ENCODE measurements at regions not wholly inside any gene's neighbourhood (a gene's known extent, or its start where the extent isn't known, plus 50 kb on each side); places are given as distances from the start of the nearest gene placed in this dataset.

DNA sequence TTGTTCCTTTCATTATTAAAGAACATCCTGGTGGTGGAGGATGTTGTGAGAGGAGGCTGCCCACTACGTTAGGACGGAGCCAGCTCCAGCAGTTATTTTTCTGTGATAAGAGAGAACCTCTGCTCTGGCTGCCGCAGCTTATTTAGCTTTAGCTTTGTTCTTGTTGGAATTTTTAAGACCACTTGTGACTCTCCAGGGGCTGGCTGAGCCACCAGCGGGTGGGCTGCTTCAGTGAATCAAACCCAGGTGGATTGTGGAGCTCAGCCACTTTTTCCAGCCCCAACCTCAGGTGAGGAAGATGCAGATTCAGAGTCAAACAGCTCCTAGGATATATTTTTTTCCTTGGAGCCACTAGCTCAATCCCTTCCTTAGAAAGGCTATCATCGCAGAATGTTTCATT is 83.1 kb upstream of the CTTNBP2NL start:
- TF ChIP-seq, protein P1, sequence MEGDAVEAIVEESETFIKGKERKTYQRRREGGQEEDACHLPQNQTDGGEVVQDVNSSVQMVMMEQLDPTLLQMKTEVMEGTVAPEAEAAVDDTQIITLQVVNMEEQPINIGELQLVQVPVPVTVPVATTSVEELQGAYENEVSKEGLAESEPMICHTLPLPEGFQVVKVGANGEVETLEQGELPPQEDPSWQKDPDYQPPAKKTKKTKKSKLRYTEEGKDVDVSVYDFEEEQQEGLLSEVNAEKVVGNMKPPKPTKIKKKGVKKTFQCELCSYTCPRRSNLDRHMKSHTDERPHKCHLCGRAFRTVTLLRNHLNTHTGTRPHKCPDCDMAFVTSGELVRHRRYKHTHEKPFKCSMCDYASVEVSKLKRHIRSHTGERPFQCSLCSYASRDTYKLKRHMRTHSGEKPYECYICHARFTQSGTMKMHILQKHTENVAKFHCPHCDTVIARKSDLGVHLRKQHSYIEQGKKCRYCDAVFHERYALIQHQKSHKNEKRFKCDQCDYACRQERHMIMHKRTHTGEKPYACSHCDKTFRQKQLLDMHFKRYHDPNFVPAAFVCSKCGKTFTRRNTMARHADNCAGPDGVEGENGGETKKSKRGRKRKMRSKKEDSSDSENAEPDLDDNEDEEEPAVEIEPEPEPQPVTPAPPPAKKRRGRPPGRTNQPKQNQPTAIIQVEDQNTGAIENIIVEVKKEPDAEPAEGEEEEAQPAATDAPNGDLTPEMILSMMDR (IDR thresholded peaks at IDR 0.05; ENCODE audit: insufficient read depth, low read length) = no peak
- DNase-seq (ENCODE audit: low read depth) = no peak
- no peak overlapping the region for H3K4me3 ChIP-seq (ENCODE audit: low read depth, low read length)

DNA sequence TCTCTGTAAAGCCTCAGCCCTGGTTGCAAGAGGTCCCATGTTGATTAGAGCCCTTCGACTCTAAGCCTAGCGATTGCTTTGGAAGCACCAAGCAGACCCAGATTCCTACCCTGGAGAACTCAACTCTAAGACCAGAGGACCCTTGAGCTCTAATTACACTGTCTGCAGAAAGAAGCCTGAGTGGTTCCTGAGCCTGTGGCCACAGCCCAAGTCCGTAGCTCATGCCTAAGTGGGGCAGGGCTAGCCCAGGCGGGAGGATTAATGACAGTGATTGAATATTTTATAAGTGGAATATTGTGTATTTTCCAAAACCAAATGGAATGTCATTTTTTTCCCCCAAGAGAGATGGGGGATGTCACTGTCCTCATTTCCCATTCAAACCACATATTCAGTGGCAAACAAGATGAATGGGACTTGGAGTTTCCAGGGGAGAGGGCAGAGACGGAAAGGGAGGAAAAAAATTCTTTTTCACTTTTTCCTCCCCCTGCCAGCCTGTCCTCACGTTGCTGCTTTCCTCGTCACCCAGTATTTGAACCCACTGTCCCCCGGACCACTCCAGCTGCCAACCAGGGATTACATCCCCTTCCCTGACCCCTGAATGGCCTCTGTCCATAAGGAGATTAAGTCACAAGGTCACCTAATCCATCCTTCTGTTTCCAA is 79.6 kb upstream of the CTTNBP2NL start:
- no peak for DNase-seq (ENCODE audit: low read depth)
- TF ChIP-seq, protein P1 (IDR thresholded peaks at IDR 0.05; ENCODE audit: insufficient read depth, low read length) = no peak

DNA sequence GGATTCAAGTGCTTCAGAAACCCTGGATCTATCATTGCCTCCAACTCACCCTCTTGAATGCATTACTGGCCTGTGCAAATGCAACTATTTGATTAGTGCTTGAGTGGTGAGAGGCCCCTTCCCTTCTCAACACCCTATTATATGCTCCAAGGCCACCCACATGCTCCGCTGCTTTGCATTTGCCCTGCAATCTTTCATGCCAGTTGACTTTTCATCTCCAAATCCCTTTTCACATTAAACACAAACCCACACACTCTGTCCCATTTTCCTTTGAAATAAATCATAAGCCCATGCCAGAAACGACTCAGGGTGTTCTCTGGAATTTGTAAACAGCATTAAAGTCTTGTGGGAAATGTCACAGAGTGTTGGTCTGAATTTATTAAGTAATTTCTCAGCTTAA is 78.9 kb upstream of the CTTNBP2NL start:
- TF ChIP-seq, protein P1 (IDR thresholded peaks at IDR 0.05; ENCODE audit: insufficient read depth, low read length) = no peak
- H3K4me3 ChIP-seq (ENCODE audit: low read depth, low read length) = no peak overlapping the region
- DNase-seq (ENCODE audit: low read depth) = no peak

More for the DNA sequence above, 79.6 kb upstream of the CTTNBP2NL start:
- H3K4me3 ChIP-seq (ENCODE audit: low read depth, low read length) = no peak overlapping the region

DNA sequence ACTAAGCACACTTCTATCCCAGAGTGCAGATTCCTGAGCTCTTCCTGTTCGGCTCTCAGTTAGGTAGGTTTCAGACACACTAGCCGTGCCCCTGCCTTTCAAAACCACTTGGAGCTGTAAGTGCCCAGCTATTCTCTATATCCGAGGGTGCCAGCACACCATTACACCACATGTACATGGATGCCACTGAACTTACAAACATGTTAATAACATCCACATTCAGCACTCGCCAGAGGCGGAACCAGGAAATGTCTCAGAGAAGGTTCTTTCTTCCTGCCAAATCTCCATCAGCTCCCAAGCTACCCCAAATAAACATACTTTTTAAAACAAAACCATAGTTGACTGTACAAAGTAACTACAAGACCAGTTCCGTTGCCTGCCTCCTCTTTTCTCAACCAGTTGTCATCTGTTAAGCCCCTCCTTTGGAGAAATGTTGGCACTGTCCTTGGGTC is 78.4 kb upstream of the CTTNBP2NL start:
- TF ChIP-seq, protein P1 (IDR thresholded peaks at IDR 0.05; ENCODE audit: insufficient read depth, low read length) = no peak
- peak; percentile 14 for DNase-seq (ENCODE audit: low read depth)
- H3K4me3 ChIP-seq (ENCODE audit: low read depth, low read length) = no peak overlapping the region

DNA sequence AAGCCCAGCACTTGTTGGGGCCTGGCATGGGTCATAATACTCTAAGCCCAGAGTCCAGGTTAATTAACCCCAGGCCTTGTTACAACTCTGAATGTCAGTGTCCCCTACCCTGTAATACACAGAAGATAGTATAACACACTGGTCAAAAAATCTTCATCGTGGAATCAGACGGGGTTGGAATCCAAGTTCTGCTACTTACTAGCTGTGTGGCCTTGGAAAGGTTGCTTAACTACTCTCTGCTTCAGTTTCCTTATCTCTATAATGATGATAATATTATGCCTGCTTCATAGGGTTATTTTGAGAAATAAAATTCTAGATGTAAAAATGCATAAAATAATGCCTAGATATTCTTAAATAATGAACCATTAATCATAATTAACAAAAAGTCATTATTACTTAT is 77.8 kb upstream of the CTTNBP2NL start:
- H3K4me3 ChIP-seq (ENCODE audit: low read depth, low read length) = no peak overlapping the region
- DNase-seq (ENCODE audit: low read depth) = no peak
- TF ChIP-seq, protein P1 (IDR thresholded peaks at IDR 0.05; ENCODE audit: insufficient read depth, low read length) = no peak

DNA sequence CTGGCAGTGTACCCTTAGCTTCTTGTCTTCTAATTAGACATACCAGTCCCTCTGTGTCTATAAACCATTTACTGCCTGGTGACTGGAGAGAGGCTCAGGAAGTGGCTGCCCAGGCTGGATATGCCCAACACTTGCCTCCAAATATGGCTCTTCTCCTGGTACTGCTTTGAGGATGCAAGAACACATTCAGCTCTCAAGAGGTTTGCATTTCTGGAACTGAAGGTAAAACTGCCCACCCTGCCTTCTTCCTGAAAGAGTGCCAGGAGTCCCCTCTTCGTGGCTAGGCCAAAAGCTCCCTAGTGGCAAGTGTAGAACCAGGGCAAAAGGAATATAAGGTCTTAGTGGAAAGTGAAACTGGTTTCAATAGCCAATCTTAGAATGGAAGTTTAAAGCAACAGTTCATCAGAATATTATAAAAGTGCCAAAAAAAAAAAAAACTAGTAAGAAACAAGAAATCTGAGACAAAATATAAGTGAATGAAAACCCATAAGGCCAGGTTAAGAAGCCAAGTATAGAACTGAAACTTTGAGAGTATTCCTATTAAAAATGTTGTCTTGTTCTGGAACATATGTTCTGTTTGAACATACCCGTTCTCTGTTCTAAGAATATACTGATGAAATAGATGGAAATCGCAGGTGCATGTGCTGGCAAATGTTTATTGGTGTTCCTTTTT is 77.2 kb upstream of the CTTNBP2NL start:
- TF ChIP-seq, protein P1 (IDR thresholded peaks at IDR 0.05; ENCODE audit: insufficient read depth, low read length) = no peak
- no peak overlapping the region for H3K4me3 ChIP-seq (ENCODE audit: low read depth, low read length)
- no peak for DNase-seq (ENCODE audit: low read depth)
